ENCODE measurements at regions not wholly inside any gene's neighbourhood (a gene's known extent, or its start where the extent isn't known, plus 50 kb on each side); places are given as distances from the start of the nearest gene placed in this dataset.

DNA sequence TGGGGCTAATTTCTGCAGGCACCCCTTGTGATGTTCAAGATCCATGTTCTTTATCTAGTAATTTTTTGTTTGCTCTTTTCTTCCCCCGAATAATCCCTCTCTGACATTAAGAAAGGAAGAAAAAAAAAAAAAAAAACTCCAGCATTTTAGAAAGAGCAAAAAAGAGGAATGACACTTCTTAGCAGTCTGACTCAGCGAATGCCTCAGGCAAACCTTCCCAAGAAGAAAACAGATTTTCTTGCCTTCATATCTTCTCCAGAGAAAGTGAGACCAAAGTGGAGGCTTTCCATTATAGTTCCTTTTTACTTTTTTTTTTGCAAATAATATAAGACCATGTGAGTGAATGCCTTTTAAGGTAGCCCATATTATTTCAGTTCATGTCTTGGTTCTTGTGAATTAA lies 479.0 kb upstream of the SYT1 start:
- DNase-seq = no peak

GRCh38 chr12:78386871-78387270 lies 477.7 kb upstream of the SYT1 start:
- no peak for TF ChIP-seq CTCF (IDR thresholded peaks at IDR 0.05; ENCODE audit: borderline replicate concordance)
- no peak overlapping the region for H3K4me3 ChIP-seq
- intact Hi-C loops (cut with micrococcal nuclease) = no loop called here

More for the DNA sequence above, 479.0 kb upstream of the SYT1 start:
- intact Hi-C loops (cut with micrococcal nuclease) = no loop called here
- H3K27ac ChIP-seq (replicated peaks) = no peak overlapping the region
- H3K4me1 ChIP-seq = no peaks in the 10 kb centered on the region
- no peaks in the 10 kb centered on the region for H3K9me3 ChIP-seq (replicated peaks)
- no peaks in the 10 kb centered on the region for H3K36me3 ChIP-seq
- H3K4me3 ChIP-seq = no peak overlapping the region
- no peaks in the 10 kb centered on the region for H3K27me3 ChIP-seq (ENCODE audit: low read depth)
- no peak for TF ChIP-seq CTCF (IDR thresholded peaks at IDR 0.05; ENCODE audit: borderline replicate concordance)

DNA sequence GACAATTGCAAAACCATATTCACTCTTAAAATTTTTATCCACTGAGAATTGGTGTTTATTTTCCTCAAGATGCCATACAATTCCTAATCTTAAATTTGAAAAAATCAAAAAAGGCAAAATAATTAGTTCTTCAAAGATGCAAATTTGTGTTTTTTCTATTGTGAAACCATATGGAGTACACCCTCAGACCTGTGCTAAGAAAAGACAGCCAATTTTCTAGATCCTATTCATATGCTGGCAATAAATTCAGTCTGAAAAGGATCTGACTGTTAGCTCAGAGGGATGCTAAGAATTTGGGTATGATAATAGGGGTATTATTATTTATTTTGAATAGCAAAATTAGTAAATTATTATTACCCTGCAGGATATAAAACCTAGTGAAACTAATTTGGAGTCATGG lies 476.9 kb upstream of the SYT1 start:
- H3K4me1 ChIP-seq = no peaks in the 10 kb centered on the region
- DNase-seq = no peak
- intact Hi-C loops (cut with micrococcal nuclease) = no loop called here
- H3K27me3 ChIP-seq (ENCODE audit: low read depth) = no peaks in the 10 kb centered on the region
- H3K36me3 ChIP-seq = no peaks in the 10 kb centered on the region
- no peaks in the 10 kb centered on the region for H3K9me3 ChIP-seq (replicated peaks)
- H3K27ac ChIP-seq (replicated peaks) = no peak overlapping the region
- H3K4me3 ChIP-seq = no peak overlapping the region
- TF ChIP-seq CTCF (IDR thresholded peaks at IDR 0.05; ENCODE audit: borderline replicate concordance) = no peak

More at GRCh38 chr12:78386871-78387270, 477.7 kb upstream of the SYT1 start:
- no peak for DNase-seq
- Histone ChIP-seq H3K27ac (replicated peaks) (no peak overlapping the region), H3K27me3 (ENCODE audit: low read depth) (no peaks in the 10 kb centered on the region), H3K9me3 (replicated peaks) (no peaks in the 10 kb centered on the region), H3K4me1 (no peaks in the 10 kb centered on the region), H3K36me3 (no peaks in the 10 kb centered on the region)

GRCh38 chr12:78388461-78388860 lies 476.1 kb upstream of the SYT1 start:
- no peak for DNase-seq
- Histone ChIP-seq H3K27ac (replicated peaks) (no peak overlapping the region), H3K36me3 (no peaks in the 10 kb centered on the region), H3K27me3 (ENCODE audit: low read depth) (no peaks in the 10 kb centered on the region), H3K9me3 (replicated peaks) (no peaks in the 10 kb centered on the region), H3K4me3 (no peak overlapping the region), H3K4me1 (no peaks in the 10 kb centered on the region)
- intact Hi-C loops (cut with micrococcal nuclease) = no loop called here
- TF ChIP-seq CTCF (IDR thresholded peaks at IDR 0.05; ENCODE audit: borderline replicate concordance) = no peak

DNA sequence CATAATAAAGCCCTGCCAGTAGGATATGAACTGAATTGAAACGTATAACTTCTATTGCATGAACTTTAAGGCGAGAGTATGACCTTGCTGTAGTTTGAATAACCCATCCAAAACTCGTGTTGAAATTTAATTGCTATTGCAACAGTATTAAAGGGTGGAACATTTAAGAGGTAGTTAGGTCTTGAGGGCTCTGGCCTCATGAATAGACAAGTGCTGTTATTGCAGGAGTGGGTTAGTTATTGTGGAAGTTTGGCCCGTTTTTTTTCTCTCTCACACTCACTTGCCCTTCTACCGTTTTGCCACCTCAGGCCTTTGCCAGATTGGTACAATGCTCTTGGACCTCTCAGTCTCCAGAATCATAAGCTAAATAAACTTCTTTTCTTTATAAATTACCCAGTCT lies 473.7 kb upstream of the SYT1 start:
- no peaks in the 10 kb centered on the region for H3K9me3 ChIP-seq (replicated peaks)
- intact Hi-C loops (cut with micrococcal nuclease) = no loop called here
- no peaks in the 10 kb centered on the region for H3K27me3 ChIP-seq (ENCODE audit: low read depth)
- H3K4me3 ChIP-seq = no peak overlapping the region
- no peak for TF ChIP-seq CTCF (IDR thresholded peaks at IDR 0.05; ENCODE audit: borderline replicate concordance)
- no peak overlapping the region for H3K27ac ChIP-seq (replicated peaks)
- H3K36me3 ChIP-seq = no peaks in the 10 kb centered on the region
- DNase-seq = no peak
- H3K4me1 ChIP-seq = no peaks in the 10 kb centered on the region

DNA sequence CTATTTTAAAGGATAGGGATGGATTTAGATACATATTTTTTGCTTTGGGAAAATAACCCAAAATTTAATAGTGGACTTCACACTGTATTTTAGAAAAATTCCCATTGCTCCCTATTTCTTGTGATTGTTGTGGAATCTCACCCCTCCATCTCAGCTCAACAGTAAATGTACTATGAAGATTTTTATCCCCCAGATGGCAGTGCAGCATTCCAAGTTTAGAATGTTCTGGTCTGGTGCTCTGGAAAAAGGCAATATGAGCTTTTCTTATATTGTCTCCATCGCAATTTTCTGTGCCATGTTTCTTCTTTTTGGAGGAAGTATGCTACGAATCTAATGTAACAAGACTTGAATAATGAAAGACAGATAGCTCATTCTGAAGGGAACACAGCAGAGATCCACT lies 471.7 kb upstream of the SYT1 start:
- H3K9me3 ChIP-seq (replicated peaks) = no peaks in the 10 kb centered on the region
- no peak overlapping the region for H3K4me3 ChIP-seq
- no peaks in the 10 kb centered on the region for H3K36me3 ChIP-seq
- intact Hi-C loops (cut with micrococcal nuclease) = no loop called here
- H3K4me1 ChIP-seq = no peaks in the 10 kb centered on the region
- TF ChIP-seq CTCF (IDR thresholded peaks at IDR 0.05; ENCODE audit: borderline replicate concordance) = no peak
- DNase-seq = no peak
- no peaks in the 10 kb centered on the region for H3K27me3 ChIP-seq (ENCODE audit: low read depth)
- H3K27ac ChIP-seq (replicated peaks) = no peak overlapping the region
